Heart left ventricle (tissue), 16 donors: ENCODE measurements at regions not wholly inside any gene's neighbourhood (a gene's known extent, or its start where the extent isn't known, plus 50 kb on each side); places are given as distances from the start of the nearest gene placed in this dataset.

Source experiments
- ATAC-seq, 4 donors: fragments of 200-7000 bp; cut with Tn5 transposase; one replicate each; pipeline ENCODE4 v1.9.1; 2020 to 2022; ENCODE audit warnings: moderate library complexity in 4 of 4, mild to moderate bottlenecking in 3 of 4, moderate number of reproducible peaks in 1 of 4
- DNase-seq, 5 donors: peaks; one replicate each; pipeline ENCODE4 v3.0.0-alpha.2; 2020
- H3K27ac ChIP-seq, 12 donors: fragments of 200-600 bp; sonication (generic) in 4 of 12; one replicate each; pipeline versions ENCODE4 v1.5.0 to v1.8.0; 2016 to 2022; ENCODE audit warnings: mild to moderate bottlenecking in 2 of 12
- H3K27me3 ChIP-seq, 9 donors: fragments of 200-600 bp; sonication (generic) in 2 of 9; one replicate each; pipeline versions ENCODE4 v1.5.1 to v1.8.0; 2016 to 2022; ENCODE audit warnings: mild to moderate bottlenecking in 3 of 9
- H3K36me3 ChIP-seq, 9 donors: fragments of 200-600 bp; sonication (generic) in 2 of 9; one replicate each; pipeline versions ENCODE4 v1.5.0 to v1.8.0; 2018 to 2022; ENCODE audit warnings: mild to moderate bottlenecking in 2 of 9
- H3K4me1 ChIP-seq, 12 donors: fragments of 200-600 bp; sonication (generic) in 4 of 12; one replicate each; pipeline versions ENCODE4 v1.5.0 to v1.8.0; 2016 to 2022; ENCODE audit warnings: mild to moderate bottlenecking in 3 of 12
- H3K4me3 ChIP-seq, 12 donors: fragments of 200-600 bp; sonication (generic) in 4 of 12; one replicate each; pipeline versions ENCODE4 v1.5.0 to v1.8.0; 2017 to 2022; ENCODE audit warnings: mild to moderate bottlenecking in 9 of 12, moderate library complexity in 4 of 12
- H3K9me3 ChIP-seq, 12 donors: fragments of 200-600 bp; sonication (generic) in 4 of 12; one replicate each; pipeline versions ENCODE4 v1.5.0 to v1.8.0; 2016 to 2022; ENCODE audit warnings: mild to moderate bottlenecking in 1 of 12
- POLR2A ChIP-seq, 2 donors: fragments of 450-650 bp; IDR thresholded peaks; one replicate each; pipeline ENCODE4 v1.6.1; 2017; ENCODE audit warnings: antibody characterized with exemption in 2 of 2, mild to moderate bottlenecking in 2 of 2, moderate library complexity in 2 of 2
- WGBS, 4 donors: extraction: QIAGEN DNeasy Blood & Tissue Kit in 2 of 4; methylation state at CpG; one replicate each; pipeline versions ENCODE4 v1.1.5 to v1.1.7; 2013 to 2018; 5-methylcytosine and 5-hydroxymethylcytosine counted together
- intact Hi-C, 10 donors: fragments of 100-400 bp; cut with DNase I; formaldehyde crosslinking; loops; one replicate each; pipeline versions ENCODE4 v1.11.1 to v1.14.2; 2022
- TF ChIP-seq, protein P1 (sequence below), 12 donors: fragments of 200-600 bp; sonication (generic) in 4 of 12; IDR thresholded peaks; one replicate each; pipeline versions ENCODE4 v1.5.0 to v1.8.0; 2018 to 2022; ENCODE audit warnings: antibody characterized with exemption in 12 of 12, mild to moderate bottlenecking in 5 of 12
- donor health status: ischemic (EF 13 %, LVEDD 7.1; RV severe dilation, severe dysfunction).
- donor health status: healthy with polysubstance abuse.
- donor health status: DM: no; HTN: yes; CAD: no.
- donor health status: DM: no; HTN: no; CAD: no.
- donor health status: ischemic (EF 25% LVEDD 6.9; RV normal size, moderate dysfunction).
- donor health status: ischemic (EF 25% LVEDD 5.7; RV mildly dilated, moderate dysfunction).
- donor health status: healthy.
- donor health status: DM: yes; HTN: yes; CAD: no.
- donor health status: ischemic (EF 35%, LVEDD 5.7; RV mildly dilated, moderate dysfunction).
- donor health status: nonischemic (EF 11% LVEDD 7.7; RV severe dilation, severe dysfunction).
- donor health status: DM: yes; HTN: yes; CAD: no.
- donor health status: PGD.
- donor health status: ischemic (EF 29% LVEDD 5.4; RV normal size, mild dysfunction).
- donor health status: nonischemic (EF 23%, LVEDD 6.1; RV moderate dilation, normal function).

DNA sequence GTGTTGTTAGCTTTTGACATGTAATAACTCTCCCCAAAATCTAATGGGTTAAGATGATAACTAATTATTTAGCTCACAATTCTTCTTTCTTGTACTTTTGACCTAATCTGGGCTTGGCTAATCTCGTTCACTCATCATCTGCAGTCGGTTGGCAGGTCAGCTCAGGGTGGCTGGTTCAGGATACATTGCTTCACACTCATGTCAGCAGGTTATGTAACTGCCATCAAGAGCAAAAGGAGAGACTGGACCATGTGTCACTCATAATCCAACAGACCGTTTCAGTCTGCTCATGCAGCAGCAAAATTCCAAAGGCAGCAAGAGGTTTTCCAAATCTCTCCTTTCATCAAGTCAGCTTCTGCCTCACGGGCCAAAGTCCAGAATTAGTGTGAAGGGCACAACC is 998.4 kb upstream of the CTNND2 start:
- ATAC-seq: no peak
- no peaks in the 10 kb centered on the region for H3K27me3 ChIP-seq
- 36 to 46% (median 41%) methylated on average over 4 of the region's 4 CpGs for WGBS, 4 donors

DNA sequence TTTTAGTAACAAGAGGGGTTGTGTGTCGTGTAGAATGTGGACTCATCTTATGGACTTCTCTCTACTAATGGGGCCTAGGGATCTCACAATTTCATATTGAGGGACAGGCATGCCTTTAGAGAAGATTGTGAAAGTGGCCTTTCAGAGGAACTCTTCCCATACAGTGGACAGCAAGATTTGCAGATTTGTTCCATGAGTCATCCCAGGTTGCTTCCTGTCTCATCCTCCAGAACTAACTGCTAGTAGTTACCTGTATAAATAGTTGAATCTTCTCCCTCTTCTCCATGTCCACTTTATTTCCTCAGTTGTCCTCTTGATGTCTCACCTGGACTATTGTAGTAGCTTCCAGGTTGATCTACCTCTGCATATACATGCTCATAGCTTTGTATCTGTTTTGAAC is 997.5 kb upstream of the CTNND2 start:
- 50 to 80% (median 70%) methylated on average over 1 of the region's 1 CpG for WGBS, 4 donors
- DNase-seq (no peak), ATAC-seq (no peak)
- TF ChIP-seq, protein P1, sequence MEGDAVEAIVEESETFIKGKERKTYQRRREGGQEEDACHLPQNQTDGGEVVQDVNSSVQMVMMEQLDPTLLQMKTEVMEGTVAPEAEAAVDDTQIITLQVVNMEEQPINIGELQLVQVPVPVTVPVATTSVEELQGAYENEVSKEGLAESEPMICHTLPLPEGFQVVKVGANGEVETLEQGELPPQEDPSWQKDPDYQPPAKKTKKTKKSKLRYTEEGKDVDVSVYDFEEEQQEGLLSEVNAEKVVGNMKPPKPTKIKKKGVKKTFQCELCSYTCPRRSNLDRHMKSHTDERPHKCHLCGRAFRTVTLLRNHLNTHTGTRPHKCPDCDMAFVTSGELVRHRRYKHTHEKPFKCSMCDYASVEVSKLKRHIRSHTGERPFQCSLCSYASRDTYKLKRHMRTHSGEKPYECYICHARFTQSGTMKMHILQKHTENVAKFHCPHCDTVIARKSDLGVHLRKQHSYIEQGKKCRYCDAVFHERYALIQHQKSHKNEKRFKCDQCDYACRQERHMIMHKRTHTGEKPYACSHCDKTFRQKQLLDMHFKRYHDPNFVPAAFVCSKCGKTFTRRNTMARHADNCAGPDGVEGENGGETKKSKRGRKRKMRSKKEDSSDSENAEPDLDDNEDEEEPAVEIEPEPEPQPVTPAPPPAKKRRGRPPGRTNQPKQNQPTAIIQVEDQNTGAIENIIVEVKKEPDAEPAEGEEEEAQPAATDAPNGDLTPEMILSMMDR (IDR thresholded peaks at IDR 0.05): no peak
- no peak for TF ChIP-seq POLR2A (IDR thresholded peaks at IDR 0.05)
- Histone ChIP-seq H3K27me3 (no peaks in the 10 kb centered on the region), H3K4me1 (no peaks in the 10 kb centered on the region), H3K36me3 (no peaks in the 10 kb centered on the region), H3K27ac (no peak overlapping the region), H3K9me3 (no peaks in the 10 kb centered on the region), H3K4me3 (no peak overlapping the region)
- intact Hi-C loops: no loop called here

More for the DNA sequence above, 998.4 kb upstream of the CTNND2 start:
- intact Hi-C loops: no loop called here
- no peak for DNase-seq
- TF ChIP-seq POLR2A (IDR thresholded peaks at IDR 0.05): no peak
- TF ChIP-seq, protein P1 (IDR thresholded peaks at IDR 0.05): no peak
- Histone ChIP-seq H3K27ac (no peak overlapping the region), H3K4me1 (no peaks in the 10 kb centered on the region), H3K36me3 (no peaks in the 10 kb centered on the region), H3K9me3 (no peaks in the 10 kb centered on the region), H3K4me3 (no peak overlapping the region)

DNA sequence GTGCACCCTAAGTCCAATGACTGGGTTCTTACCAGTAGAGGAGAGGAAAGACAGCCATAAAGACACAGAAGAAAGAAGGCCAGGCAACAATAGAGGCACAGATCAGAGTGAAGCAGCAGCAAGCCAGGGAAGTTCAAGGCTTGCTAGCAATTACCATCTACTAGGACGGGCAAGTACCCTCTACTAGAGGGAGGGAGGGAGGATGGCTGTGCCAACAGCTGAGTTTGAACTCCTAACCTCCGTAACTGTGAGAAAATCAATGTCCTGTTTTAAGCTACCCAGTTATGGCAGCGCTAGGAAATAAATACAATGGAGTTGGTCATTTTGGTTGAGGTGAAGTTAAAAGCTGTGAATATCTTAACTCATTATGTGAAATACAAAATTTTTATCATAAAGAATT is 991.8 kb upstream of the CTNND2 start:
- Histone ChIP-seq H3K27ac (no peak overlapping the region), H3K4me3 (no peak overlapping the region), H3K4me1 (no peaks in the 10 kb centered on the region), H3K27me3 (no peaks in the 10 kb centered on the region), H3K9me3 (no peaks in the 10 kb centered on the region), H3K36me3 (no peaks in the 10 kb centered on the region)
- intact Hi-C loops: no loop called here
- no peak for ATAC-seq
- DNase-seq: no peak
- WGBS, 4 donors: 69 to 83% (median 75%) methylated on average over 3 of the region's 3 CpGs
- TF ChIP-seq POLR2A (IDR thresholded peaks at IDR 0.05): no peak
- TF ChIP-seq, protein P1 (IDR thresholded peaks at IDR 0.05): no peak

DNA sequence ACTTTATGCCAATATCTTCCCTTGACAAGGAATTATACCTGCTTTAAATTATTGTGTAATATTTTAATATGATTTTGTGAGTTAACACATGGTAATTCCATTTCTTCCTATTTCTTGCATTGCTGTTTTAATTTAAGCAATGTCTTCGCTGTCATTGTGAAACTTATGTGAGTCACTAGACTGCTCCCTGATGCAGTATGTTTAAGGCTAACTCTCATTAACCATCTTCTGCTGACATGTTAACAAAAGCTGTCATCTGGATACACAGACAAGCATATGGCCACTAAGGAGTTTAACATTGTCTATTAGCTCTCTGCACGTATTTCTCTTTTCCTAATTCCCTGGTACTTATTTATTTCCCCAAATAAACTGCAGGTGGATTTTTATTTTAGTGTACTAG is 980.8 kb upstream of the CTNND2 start:
- intact Hi-C loops: no loop called here
- DNase-seq: no peak
- TF ChIP-seq, protein P1 (IDR thresholded peaks at IDR 0.05): no peak
- no peak for TF ChIP-seq POLR2A (IDR thresholded peaks at IDR 0.05)
- H3K36me3 ChIP-seq: no peaks in the 10 kb centered on the region
- H3K4me1 ChIP-seq: no peaks in the 10 kb centered on the region
- H3K27me3 ChIP-seq: no peaks in the 10 kb centered on the region
- no peak overlapping the region for H3K4me3 ChIP-seq
- no peak for ATAC-seq
- 54 to 83% (median 69%) methylated on average over 2 of the region's 2 CpGs for WGBS, 4 donors
- H3K9me3 ChIP-seq: peaks cover 0 to 3% (median 0%) of the 10 kb centered on the region in 12 donors
- no peak overlapping the region for H3K27ac ChIP-seq
